NB4 (cell line): ENCODE measurements at regions not wholly inside any gene's neighbourhood (a gene's known extent, or its start where the extent isn't known, plus 50 kb on each side); places are given as distances from the start of the nearest gene placed in this dataset.

Experiments used
- DNase-seq: peaks from one replicate; pipeline ENCODE4 v3.0.0; 2010; ENCODE audit warnings: low read depth
- H3K4me3 ChIP-seq: one replicate; pipeline ENCODE4 v1.5.1; 2011; ENCODE audit warnings: mild to moderate bottlenecking, low read depth, low read length, moderate library complexity
- CTCF ChIP-seq: IDR thresholded peaks from one replicate; pipeline ENCODE4 v1.5.1; 2012; ENCODE audit warnings: low read depth, low read length
- MAX ChIP-seq: IDR thresholded peaks from 2 replicates; pipeline ENCODE4 v1.6.1; 2011; ENCODE audit warnings: low read depth, low read length
- MYC ChIP-seq: IDR thresholded peaks from 2 replicates; pipeline ENCODE4 v1.6.1; 2011; ENCODE audit warnings: low read depth, low read length
- POLR2A ChIP-seq: IDR thresholded peaks from 2 replicates; pipeline ENCODE4 v1.6.1; 2011; ENCODE audit warnings: mild to moderate bottlenecking; ENCODE audit not compliant: insufficient read length; ENCODE audit errors: extremely low read depth

GRCh38 chr7:112969946-112970345 is 116.7 kb downstream of the GPR85 start:
- TF ChIP-seq MYC (no peak), POLR2A (no peak), CTCF (no peak), MAX (no peak)
- DNase-seq, result no peak

GRCh38 chr7:112965506-112965905 is 121.1 kb downstream of the GPR85 start:
- no peak for DNase-seq
- H3K4me3 ChIP-seq, result no peak overlapping the region
- no peak for TF ChIP-seq CTCF
- TF ChIP-seq MAX, result no peak

More at GRCh38 chr7:112969946-112970345, 116.7 kb downstream of the GPR85 start:
- H3K4me3 ChIP-seq, result no peak overlapping the region

- TF ChIP-seq MYC (no peak), MAX (no peak), POLR2A (no peak), CTCF (no peak)
- no peak for DNase-seq
- H3K4me3 ChIP-seq, result no peak overlapping the region
Measured at GRCh38 chr7:112963634-112964033, 123.0 kb downstream of the GPR85 start.

- TF ChIP-seq MAX (no peak), POLR2A (no peak), MYC (no peak), CTCF (no peak)
- no peak overlapping the region for H3K4me3 ChIP-seq
- no peak for DNase-seq
Measured at GRCh38 chr7:112962815-112963214, 123.8 kb downstream of the GPR85 start.

- TF ChIP-seq MYC (no peak), POLR2A (no peak)
- no peak for DNase-seq
- no peak overlapping the region for H3K4me3 ChIP-seq
Measured at GRCh38 chr7:112959276-112959675, 127.4 kb downstream of the GPR85 start.

- TF ChIP-seq CTCF, result no peak
- TF ChIP-seq POLR2A, result no peak
- no peak for TF ChIP-seq MYC
- no peak for TF ChIP-seq MAX
- no peak for DNase-seq
- H3K4me3 ChIP-seq, result no peak overlapping the region
Measured at GRCh38 chr7:112958775-112959174, 127.9 kb downstream of the GPR85 start.
